AG09319 (cell line): ENCODE measurements at regions not wholly inside any gene's neighbourhood (a gene's known extent, or its start where the extent isn't known, plus 50 kb on each side); places are given as distances from the start of the nearest gene placed in this dataset.

Experiments used
- DNase-seq: peaks from one replicate; pipeline ENCODE4 v3.0.0-alpha.2; 2010; ENCODE audit warnings: low read depth; ENCODE audit errors: extremely low read depth
- TF ChIP-seq, protein P1 (sequence below): IDR thresholded peaks from 2 replicates; pipeline ENCODE4 v1.5.1; 2011; ENCODE audit warnings: low read depth, mild to moderate bottlenecking, inconsistent platforms, low read length, moderate library complexity

DNA sequence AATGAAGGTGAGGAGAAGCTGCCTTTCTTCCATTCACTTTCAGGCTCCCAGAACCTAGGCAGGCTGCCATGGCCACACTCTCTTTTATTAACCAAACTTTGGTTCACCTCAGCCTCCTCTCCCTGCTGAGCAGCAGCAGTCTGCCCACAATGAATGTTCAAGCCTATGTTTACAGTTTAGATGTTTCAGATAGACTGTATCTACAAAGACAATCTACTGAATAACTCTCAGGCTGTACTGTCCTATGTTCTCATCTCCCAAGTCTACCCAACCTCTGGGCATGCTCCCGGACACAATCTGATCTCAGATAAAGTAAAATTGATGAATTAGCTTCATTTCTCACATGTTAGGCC, 59.2 kb upstream of the TMEM164 start:
- DNase-seq, result no peak
- TF ChIP-seq, protein P1, sequence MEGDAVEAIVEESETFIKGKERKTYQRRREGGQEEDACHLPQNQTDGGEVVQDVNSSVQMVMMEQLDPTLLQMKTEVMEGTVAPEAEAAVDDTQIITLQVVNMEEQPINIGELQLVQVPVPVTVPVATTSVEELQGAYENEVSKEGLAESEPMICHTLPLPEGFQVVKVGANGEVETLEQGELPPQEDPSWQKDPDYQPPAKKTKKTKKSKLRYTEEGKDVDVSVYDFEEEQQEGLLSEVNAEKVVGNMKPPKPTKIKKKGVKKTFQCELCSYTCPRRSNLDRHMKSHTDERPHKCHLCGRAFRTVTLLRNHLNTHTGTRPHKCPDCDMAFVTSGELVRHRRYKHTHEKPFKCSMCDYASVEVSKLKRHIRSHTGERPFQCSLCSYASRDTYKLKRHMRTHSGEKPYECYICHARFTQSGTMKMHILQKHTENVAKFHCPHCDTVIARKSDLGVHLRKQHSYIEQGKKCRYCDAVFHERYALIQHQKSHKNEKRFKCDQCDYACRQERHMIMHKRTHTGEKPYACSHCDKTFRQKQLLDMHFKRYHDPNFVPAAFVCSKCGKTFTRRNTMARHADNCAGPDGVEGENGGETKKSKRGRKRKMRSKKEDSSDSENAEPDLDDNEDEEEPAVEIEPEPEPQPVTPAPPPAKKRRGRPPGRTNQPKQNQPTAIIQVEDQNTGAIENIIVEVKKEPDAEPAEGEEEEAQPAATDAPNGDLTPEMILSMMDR, result no peak

DNA sequence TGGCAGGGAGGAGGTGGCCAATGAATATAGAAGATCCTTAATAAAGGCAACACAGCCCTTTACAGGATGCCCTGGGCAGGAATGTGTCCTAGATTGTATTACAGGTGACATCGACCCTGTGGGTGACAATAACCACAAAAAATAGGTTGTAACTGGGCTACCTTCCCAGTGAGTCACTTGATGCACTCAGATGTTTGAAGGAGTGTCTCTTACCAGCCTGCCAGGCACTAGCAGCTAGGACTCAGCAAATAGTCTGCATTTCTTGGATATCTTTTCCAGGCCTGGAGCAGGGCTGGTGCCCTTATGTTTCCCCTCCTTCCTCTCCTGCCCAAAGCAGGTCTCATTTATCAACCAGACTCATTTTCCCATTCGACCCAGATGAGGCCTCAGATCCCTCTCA, 50.9 kb upstream of the TMEM164 start:
- no peak for DNase-seq
- TF ChIP-seq, protein P1, result no peak

DNA sequence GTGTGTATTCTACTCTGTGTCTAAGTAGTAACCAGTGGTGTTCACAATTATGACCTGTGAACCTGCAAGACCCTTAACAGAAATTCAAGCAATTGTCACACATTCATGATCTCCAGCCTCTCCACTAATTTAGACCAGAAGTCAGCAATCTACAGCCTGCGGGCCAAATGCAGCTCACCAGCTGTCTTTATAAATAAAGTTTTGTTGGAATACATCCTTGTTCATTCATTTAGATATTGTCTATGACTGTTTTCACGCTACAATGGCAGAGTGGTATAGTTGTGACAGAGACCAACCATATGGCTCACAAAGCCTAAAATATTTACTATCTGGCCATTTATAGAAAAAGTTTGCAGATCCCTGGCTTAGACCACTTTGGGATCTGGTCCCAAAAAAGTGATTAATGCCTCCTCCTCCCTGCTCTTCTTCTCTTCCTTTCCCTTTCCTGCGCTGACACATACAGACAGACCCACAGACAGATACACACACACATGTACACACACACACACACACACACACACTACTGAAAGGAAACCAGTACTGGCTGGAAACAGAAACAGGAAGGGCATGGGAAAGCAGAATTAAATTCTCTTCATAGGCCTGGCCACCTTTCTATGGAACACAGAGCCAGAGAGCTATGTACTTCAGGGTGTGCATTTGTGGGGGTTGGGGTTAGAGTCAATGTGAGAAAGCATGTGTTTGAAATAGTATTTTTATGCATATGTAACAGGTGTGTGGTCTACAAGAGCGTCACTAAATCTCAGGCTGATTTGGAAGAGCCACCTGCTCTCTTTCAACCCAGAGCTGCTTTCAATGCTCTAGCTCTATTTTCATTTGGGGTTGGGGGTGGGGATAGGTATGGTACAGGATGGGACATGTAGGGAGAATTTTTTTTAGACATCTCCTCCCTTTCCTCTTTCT, 49.7 kb upstream of the TMEM164 start:
- DNase-seq, result no peak
- TF ChIP-seq, protein P1, result no peak
